IMR-90 (cell line): ENCODE measurements at regions not wholly inside any gene's neighbourhood (a gene's known extent, or its start where the extent isn't known, plus 50 kb on each side); places are given as distances from the start of the nearest gene placed in this dataset.

Experiments used
- BHLHE40 ChIP-seq: fragments of 150-350 bp; IDR thresholded peaks from 2 replicates; pipeline ENCODE4 v1.6.1; 2016; ENCODE audit warnings: mild to moderate bottlenecking, low read depth, low read length
- CHD1 ChIP-seq: IDR thresholded peaks from 2 replicates; pipeline ENCODE4 v1.6.1; 2012; ENCODE audit warnings: low read depth, low read length, improper control_type of control experiment
- CTCF ChIP-seq: conservative IDR thresholded peaks from 2 replicates; pipeline ENCODE4 v1.5.1; 2012; ENCODE audit warnings: mild to moderate bottlenecking, low read depth, low read length, improper control_type of control experiment
- MAFK ChIP-seq: IDR thresholded peaks from 2 replicates; pipeline ENCODE4 v1.6.1; 2012; ENCODE audit warnings: low read depth, low read length, improper control_type of control experiment
- MAZ ChIP-seq: IDR thresholded peaks from 2 replicates; pipeline ENCODE4 v1.6.1; 2012; ENCODE audit warnings: low read depth, mild to moderate bottlenecking, low read length, improper control_type of control experiment, moderate library complexity, borderline replicate concordance
- MXI1 ChIP-seq: IDR thresholded peaks from 2 replicates; pipeline ENCODE4 v1.6.1; 2012; ENCODE audit warnings: low read depth, mild to moderate bottlenecking, low read length, moderate library complexity, borderline replicate concordance
- NFE2L2 ChIP-seq: fragments of 150-350 bp; IDR thresholded peaks from 2 replicates; pipeline ENCODE4 v1.6.1; 2016; ENCODE audit warnings: low read depth, mild to moderate bottlenecking, low read length
- POLR2A ChIP-seq: IDR thresholded peaks from 2 replicates; pipeline ENCODE4 v1.6.1; 2012; ENCODE audit warnings: mild to moderate bottlenecking, low read depth, low read length
- RAD21 ChIP-seq: IDR thresholded peaks from 2 replicates; pipeline ENCODE4 v1.6.1; 2012; ENCODE audit warnings: low read length, improper control_type of control experiment
- RCOR1 ChIP-seq: IDR thresholded peaks from 2 replicates; pipeline ENCODE4 v1.6.1; 2012; ENCODE audit warnings: mild to moderate bottlenecking, low read length, improper control_type of control experiment; ENCODE audit not compliant: insufficient replicate concordance
- RFX5 ChIP-seq: IDR thresholded peaks from 2 replicates; pipeline ENCODE4 v1.8.0; 2012; ENCODE audit warnings: low read depth, mild to moderate bottlenecking, low read length, moderate library complexity
- SMC3 ChIP-seq: fragments of 150-350 bp; IDR thresholded peaks from 2 replicates; pipeline ENCODE4 v1.6.1; 2016; ENCODE audit warnings: low read depth, mild to moderate bottlenecking, antibody characterized with exemption, low read length, moderate library complexity

GRCh38 chr16:86635176-86635876 lies 57.0 kb downstream of the FOXL1 start:
- TF ChIP-seq POLR2A = no peak
- TF ChIP-seq CTCF = no peak
- no peak for TF ChIP-seq RAD21
- TF ChIP-seq SMC3 = no peak
- TF ChIP-seq CHD1 = no peak
- no peak for TF ChIP-seq MAFK
- no peak for TF ChIP-seq BHLHE40
- no peak for TF ChIP-seq RFX5
- TF ChIP-seq RCOR1 = no peak
- no peak for TF ChIP-seq NFE2L2
- no peak for TF ChIP-seq MXI1
- TF ChIP-seq MAZ = no peak
